Prostate gland (tissue), 2 donors: ENCODE measurements at regions not wholly inside any gene's neighbourhood (a gene's known extent, or its start where the extent isn't known, plus 50 kb on each side); places are given as distances from the start of the nearest gene placed in this dataset.

Experiments
- DNase-seq: peaks from one replicate; pipeline ENCODE4 v3.0.0-alpha.2; 2019; ENCODE audit warnings: low spot score
- H3K27ac ChIP-seq, 2 donors: fragments of 200-600 bp; sonication (generic); 2 replicates each; pipeline ENCODE4 v1.5.1; 2017 to 2019
- H3K27me3 ChIP-seq: fragments of 200-600 bp; sonication (generic); replicated peaks from 2 replicates; pipeline ENCODE4 v1.5.1; 2019; ENCODE audit not compliant: insufficient read depth
- H3K36me3 ChIP-seq, 2 donors: fragments of 200-600 bp; sonication (generic); 1 replicate in 1 of 2; 2 replicates in 1 of 2; pipeline versions ENCODE4 v1.5.1 to v1.8.1; 2017 to 2019
- H3K4me1 ChIP-seq: fragments of 200-600 bp; sonication (generic); replicated peaks from 2 replicates; pipeline ENCODE4 v1.5.1; 2019
- H3K4me3 ChIP-seq, 2 donors: fragments of 200-600 bp; sonication (generic); 2 replicates each; pipeline ENCODE4 v1.5.1; 2017 to 2019
- H3K9me3 ChIP-seq: fragments of 200-600 bp; sonication (generic); 2 replicates; pipeline ENCODE4 v1.5.1; 2017
- CTCF ChIP-seq, 4 experiments: fragments of 200-600 bp in 2 of 4; fragments of 450-650 bp in 2 of 4; sonication (generic) in 2 of 4; IDR thresholded peaks; 1 replicate in 3 of 4; 2 replicates in 1 of 4; pipeline ENCODE4 v1.5.1; 2016 to 2019; ENCODE audit warnings: antibody characterized with exemption in 4 of 4, mild to moderate bottlenecking in 2 of 4, moderate library complexity in 2 of 4
- POLR2A ChIP-seq: fragments of 450-650 bp; IDR thresholded peaks from one replicate; pipeline ENCODE4 v1.6.1; 2016; ENCODE audit warnings: antibody characterized with exemption, mild to moderate bottlenecking
- POLR2AphosphoS5 ChIP-seq: sonication (generic); formaldehyde crosslinking; IDR thresholded peaks from one replicate; pipeline ENCODE4 v1.6.1; 2017; ENCODE audit warnings: antibody characterized with exemption
- WGBS: methylation state at CpG from one replicate; pipeline ENCODE4 v1.1.5; 2018; 5-methylcytosine and 5-hydroxymethylcytosine counted together
- intact Hi-C: fragments of 100-400 bp; cut with DNase I; formaldehyde crosslinking; loops from one replicate; pipeline ENCODE4 v1.14.2; 2022

DNA sequence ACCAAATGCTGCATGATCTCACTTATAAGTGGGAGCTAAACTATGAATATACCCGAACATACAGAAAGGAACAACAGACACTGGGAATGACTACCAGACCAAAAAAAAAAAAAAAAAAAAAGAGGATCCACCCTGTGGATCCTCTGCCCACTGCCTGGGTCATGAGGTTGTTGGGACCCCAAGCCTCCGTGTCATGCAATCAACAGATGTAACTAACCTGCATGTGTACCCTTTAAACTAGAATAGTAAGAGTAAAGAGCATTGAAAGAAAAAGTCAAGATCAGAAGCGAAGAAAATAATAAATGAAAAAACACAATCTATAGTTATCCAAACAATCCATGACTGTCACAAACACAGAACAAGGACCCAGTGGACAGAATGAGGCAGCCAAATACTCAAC, 109.5 kb upstream of the TOP3B start:
- intact Hi-C loops: no loop called here
- Histone ChIP-seq H3K27me3 (peaks cover 2% of the 10 kb centered on the region), H3K27ac (no peak overlapping the region), H3K4me3 (no peak overlapping the region), H3K4me1 (no peaks in the 10 kb centered on the region), H3K9me3 (no peaks in the 10 kb centered on the region), H3K36me3 (no peaks in the 10 kb centered on the region)
- TF ChIP-seq CTCF (IDR thresholded peaks at IDR 0.05) (no peak), POLR2A (no peak), POLR2AphosphoS5 (no peak)
- no peak for DNase-seq
- WGBS: 88% methylated on average over 3 of the region's 3 CpGs

DNA sequence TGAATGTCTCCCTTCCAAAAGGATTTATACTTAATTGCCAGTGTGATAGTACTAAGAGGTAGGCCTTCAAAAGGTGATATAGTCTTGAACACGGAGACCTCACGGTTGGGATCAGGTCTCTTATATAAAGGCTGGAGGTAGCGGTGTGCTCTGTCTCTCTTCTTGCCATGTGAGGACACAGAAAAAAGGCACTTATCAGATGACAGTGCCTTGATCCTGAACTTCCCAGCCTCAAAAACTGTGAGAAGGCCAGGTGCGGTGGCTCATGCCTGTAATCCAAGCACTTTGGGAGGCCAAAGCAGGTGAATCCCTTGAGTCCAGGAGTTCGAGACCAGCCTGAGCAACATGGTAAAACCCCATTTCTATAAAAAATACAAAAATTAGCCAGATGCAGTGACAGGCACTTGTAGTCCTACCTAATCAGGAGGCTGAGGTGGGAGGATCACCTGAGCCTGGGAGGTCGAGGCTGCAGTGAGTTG, 108.9 kb upstream of the TOP3B start:
- no peak overlapping the region for H3K27ac ChIP-seq
- H3K36me3 ChIP-seq: no peaks in the 10 kb centered on the region
- no peak for DNase-seq
- H3K4me3 ChIP-seq: no peak overlapping the region
- H3K9me3 ChIP-seq: no peaks in the 10 kb centered on the region
- no peaks in the 10 kb centered on the region for H3K4me1 ChIP-seq
- TF ChIP-seq POLR2AphosphoS5 (no peak), CTCF (IDR thresholded peaks at IDR 0.05) (no peak), POLR2A (no peak)
- intact Hi-C loops: no loop called here
- peaks cover 2% of the 10 kb centered on the region for H3K27me3 ChIP-seq
- WGBS: 91% methylated on average over 6 of the region's 6 CpGs

GRCh38 chr22:22090650-22091399, 108.2 kb upstream of the TOP3B start:
- Histone ChIP-seq H3K27me3 (peaks cover 2% of the 10 kb centered on the region), H3K9me3 (no peaks in the 10 kb centered on the region), H3K27ac (no peak overlapping the region), H3K4me1 (no peaks in the 10 kb centered on the region), H3K4me3 (no peak overlapping the region), H3K36me3 (no peaks in the 10 kb centered on the region)
- no peak for DNase-seq
- intact Hi-C loops: no loop called here
- 54% methylated on average over 10 of the region's 10 CpGs for WGBS
- TF ChIP-seq POLR2AphosphoS5: no peak

DNA sequence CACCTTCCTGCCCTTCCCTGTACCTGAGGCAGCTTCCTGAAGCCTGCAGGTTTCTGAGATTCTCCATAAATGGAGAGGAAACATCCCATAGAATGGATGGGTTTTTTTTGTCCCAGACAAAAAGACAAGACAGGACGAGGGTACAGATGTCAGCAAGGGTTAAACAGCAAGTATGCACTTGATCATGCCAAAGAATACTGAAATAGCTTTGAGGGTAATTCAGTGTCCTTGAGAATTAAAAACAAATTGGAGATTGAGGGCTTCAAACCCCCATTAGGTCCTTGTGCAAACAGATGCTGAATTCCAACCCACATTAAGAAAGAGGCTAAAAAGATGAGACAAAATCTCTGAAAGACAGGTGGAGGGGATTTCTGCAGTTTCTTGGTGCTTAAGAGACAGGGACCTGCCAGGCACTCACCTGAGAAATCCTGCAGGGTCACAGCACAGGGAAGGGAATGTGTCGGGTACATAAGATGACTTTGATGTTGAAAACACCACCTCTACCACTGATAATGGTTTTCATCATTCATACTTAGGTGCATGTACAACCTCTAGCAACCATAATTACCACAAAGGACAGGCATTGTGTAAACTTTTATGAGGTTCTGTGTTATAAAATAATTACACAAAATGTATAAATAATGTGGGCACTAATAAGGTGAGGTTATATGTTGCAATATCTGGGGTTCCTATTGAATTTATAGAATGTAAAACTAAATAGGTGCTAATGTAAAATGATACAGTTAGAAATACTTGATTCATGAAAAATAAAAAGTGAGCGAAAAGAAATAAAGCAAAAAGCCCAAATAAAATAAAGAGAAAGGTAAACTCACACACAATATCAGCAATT, 107.1 kb upstream of the TOP3B start:
- Histone ChIP-seq H3K4me1 (no peaks in the 10 kb centered on the region), H3K36me3 (no peaks in the 10 kb centered on the region), H3K9me3 (no peaks in the 10 kb centered on the region), H3K27ac (no peak overlapping the region), H3K4me3 (no peak overlapping the region), H3K27me3 (peaks cover 6% of the 10 kb centered on the region)
- intact Hi-C loops: no loop called here
- TF ChIP-seq POLR2AphosphoS5 (no peak), POLR2A (no peak), CTCF (IDR thresholded peaks at IDR 0.05) (no peak)
- no peak for DNase-seq
- WGBS: 51% methylated on average over 3 of the region's 3 CpGs

DNA sequence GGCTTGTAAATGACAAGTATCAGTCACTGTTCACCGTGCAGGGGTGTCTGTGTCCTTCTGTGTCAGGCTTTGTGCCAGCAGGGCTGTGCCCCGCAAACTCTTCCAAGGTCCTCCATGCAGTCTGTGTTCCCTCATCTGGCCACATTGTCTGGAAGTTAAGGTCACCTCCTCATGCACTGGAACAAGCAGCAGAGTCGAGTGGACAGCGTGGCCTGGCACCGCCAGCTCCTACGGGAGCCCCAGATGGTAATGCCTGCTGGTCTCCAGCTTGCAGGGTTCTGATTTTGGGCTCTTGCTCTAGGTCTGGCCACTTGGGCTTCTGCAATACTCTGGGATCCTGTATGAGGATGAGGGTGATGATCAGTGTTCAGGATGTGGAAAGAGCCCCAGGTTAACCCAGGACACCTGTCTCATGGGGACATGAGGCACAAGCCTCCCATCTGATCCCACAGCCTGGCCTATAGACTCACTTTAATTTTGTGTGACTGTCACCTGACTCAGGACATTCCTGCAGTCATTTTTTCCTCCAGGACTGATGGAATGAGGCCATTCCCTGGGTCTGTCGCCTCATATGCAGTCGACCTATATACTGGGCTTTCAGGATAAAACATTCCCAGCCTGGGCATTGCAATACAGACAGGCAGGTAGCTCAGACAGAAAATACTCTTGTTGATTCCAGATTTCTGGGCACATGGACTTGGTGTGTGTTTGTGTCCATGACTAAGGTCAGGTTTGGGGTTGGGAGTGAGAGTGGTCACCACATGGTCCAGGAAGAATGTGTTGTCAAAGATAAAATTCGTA, 106.3 kb upstream of the TOP3B start:
- TF ChIP-seq CTCF (IDR thresholded peaks at IDR 0.05) (no peak), POLR2AphosphoS5 (no peak), POLR2A (no peak)

More for the DNA sequence above, 106.3 kb upstream of the TOP3B start:
- Histone ChIP-seq H3K27ac (no peak overlapping the region), H3K36me3 (no peaks in the 10 kb centered on the region), H3K27me3 (peaks cover 6% of the 10 kb centered on the region), H3K4me1 (no peaks in the 10 kb centered on the region), H3K4me3 (no peak overlapping the region), H3K9me3 (no peaks in the 10 kb centered on the region)
- intact Hi-C loops: no loop called here
- no peak for DNase-seq
- WGBS: 80% methylated on average over 9 of the region's 9 CpGs
